AG04450 (cell line): ENCODE measurements at regions not wholly inside any gene's neighbourhood (a gene's known extent, or its start where the extent isn't known, plus 50 kb on each side); places are given as distances from the start of the nearest gene placed in this dataset.

Source experiments
- CTCF ChIA-PET: fragments of 300-600, 350-600 bp; formaldehyde crosslinking; extraction: SDS; loops from one replicate; lab custom pipeline; 2022; ENCODE audit warnings: antibody characterized with exemption, inconsistent platforms; lab: Charles Lee
- POLR2A ChIA-PET: fragments of 350-600 bp; formaldehyde crosslinking; extraction: SDS; loops from one replicate; lab custom pipeline; 2021; ENCODE audit warnings: antibody characterized with exemption, inconsistent platforms; lab: Yijun Ruan, JAX
- DNase-seq: peaks from one replicate; pipeline ENCODE4 v3.0.0-alpha.2; 2011; ENCODE audit warnings: low read depth, low spot score
- H3K27ac ChIP-seq: one replicate; pipeline ENCODE4 v1.5.1; 2012; ENCODE audit warnings: low read depth, low read length, control low read depth
- H3K27me3 ChIP-seq: one replicate; pipeline ENCODE4 v1.6.0; 2012; ENCODE audit warnings: low read length; ENCODE audit not compliant: control insufficient read depth, insufficient read depth
- H3K4me3 ChIP-seq: 2 replicates; pipeline ENCODE4 v1.5.1; 2011; ENCODE audit warnings: mild to moderate bottlenecking, low read depth, low read length, control low read depth
- H3K9me3 ChIP-seq: 2 replicates; pipeline ENCODE4 v1.5.1; 2012; ENCODE audit warnings: low read length; ENCODE audit not compliant: control insufficient read depth, insufficient read depth
- TF ChIP-seq, protein P1 (sequence below): IDR thresholded peaks from 2 replicates; pipeline ENCODE4 v1.5.1; 2011; ENCODE audit warnings: low read depth, low read length, control low read depth, inconsistent platforms

DNA sequence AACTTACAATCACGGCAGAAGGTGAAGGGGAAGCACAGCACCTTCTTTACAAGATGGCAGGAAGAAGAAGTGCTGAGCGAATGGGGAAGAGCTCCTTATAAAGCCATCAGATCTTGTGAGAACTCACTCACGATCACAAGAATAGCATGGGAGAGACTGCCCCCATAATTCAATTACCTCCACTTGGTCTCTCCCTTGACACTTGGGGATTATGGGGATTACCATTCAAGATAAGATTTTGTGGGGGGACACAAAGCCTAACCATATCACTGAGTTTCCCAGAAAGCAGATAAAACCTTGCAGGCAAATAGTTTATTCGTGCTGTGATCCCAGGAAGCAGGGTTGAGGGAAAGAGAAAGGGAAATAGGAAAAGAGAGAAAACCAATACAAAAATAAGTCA lies 69.0 kb upstream of the GYPA start:
- POLR2A ChIA-PET, result no interaction called here
- Histone ChIP-seq H3K4me3 (no peak overlapping the region), H3K9me3 (no peaks in the 10 kb centered on the region), H3K27ac (no peak overlapping the region), H3K27me3 (no peaks in the 10 kb centered on the region)
- no peak for DNase-seq
- CTCF ChIA-PET, result no interaction called here
- TF ChIP-seq, protein P1, sequence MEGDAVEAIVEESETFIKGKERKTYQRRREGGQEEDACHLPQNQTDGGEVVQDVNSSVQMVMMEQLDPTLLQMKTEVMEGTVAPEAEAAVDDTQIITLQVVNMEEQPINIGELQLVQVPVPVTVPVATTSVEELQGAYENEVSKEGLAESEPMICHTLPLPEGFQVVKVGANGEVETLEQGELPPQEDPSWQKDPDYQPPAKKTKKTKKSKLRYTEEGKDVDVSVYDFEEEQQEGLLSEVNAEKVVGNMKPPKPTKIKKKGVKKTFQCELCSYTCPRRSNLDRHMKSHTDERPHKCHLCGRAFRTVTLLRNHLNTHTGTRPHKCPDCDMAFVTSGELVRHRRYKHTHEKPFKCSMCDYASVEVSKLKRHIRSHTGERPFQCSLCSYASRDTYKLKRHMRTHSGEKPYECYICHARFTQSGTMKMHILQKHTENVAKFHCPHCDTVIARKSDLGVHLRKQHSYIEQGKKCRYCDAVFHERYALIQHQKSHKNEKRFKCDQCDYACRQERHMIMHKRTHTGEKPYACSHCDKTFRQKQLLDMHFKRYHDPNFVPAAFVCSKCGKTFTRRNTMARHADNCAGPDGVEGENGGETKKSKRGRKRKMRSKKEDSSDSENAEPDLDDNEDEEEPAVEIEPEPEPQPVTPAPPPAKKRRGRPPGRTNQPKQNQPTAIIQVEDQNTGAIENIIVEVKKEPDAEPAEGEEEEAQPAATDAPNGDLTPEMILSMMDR, result no peak

DNA sequence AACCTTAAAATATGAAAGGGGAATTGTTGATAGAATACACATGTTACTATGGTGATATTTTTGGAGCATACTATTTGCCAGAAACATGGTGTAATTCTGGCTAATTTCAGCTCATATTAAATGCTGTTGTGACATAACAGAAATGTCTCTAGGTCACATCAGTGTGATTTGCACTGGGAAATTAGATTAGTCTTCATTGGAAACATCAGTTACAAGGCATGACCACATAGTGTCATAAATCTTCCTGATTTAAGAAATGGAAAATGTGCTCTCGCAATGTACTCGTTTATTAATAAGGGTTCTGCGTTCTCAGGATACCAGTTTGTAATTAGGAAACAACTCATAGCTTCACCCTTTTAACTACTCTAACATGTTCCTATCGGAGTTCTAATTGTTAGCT lies 72.9 kb upstream of the GYPA start:
- TF ChIP-seq, protein P1, result no peak
- ChIA-PET CTCF (no interaction called here), POLR2A (no interaction called here)
- H3K27me3 ChIP-seq, result no peaks in the 10 kb centered on the region
- no peaks in the 10 kb centered on the region for H3K9me3 ChIP-seq
- no peak overlapping the region for H3K4me3 ChIP-seq
- no peak for DNase-seq
- no peak overlapping the region for H3K27ac ChIP-seq

DNA sequence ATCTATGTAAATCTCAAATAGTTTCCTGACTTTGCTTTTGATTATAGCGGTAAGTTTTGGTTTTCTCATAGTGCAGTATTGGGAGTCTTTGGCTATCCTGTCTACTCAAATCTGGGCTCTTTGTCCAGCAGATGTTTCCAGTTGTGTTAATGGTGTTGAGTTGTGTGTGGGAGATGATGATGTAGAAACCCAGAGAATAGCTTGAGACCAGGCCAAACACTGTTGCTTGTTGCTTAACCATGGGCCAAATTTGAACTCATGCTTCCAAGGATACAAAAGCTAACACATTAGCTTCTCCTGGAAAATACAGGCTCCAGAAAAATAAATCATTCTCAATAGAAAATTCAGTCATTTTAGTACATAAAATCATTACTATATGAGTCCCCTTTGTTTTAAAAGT lies 82.6 kb upstream of the GYPA start:
- no peaks in the 10 kb centered on the region for H3K27me3 ChIP-seq
- TF ChIP-seq, protein P1, result no peak
- no peak for DNase-seq
- no peak overlapping the region for H3K4me3 ChIP-seq
- POLR2A ChIA-PET, result no interaction called here
- no peaks in the 10 kb centered on the region for H3K9me3 ChIP-seq
- no peak overlapping the region for H3K27ac ChIP-seq
- CTCF ChIA-PET, result no interaction called here

DNA sequence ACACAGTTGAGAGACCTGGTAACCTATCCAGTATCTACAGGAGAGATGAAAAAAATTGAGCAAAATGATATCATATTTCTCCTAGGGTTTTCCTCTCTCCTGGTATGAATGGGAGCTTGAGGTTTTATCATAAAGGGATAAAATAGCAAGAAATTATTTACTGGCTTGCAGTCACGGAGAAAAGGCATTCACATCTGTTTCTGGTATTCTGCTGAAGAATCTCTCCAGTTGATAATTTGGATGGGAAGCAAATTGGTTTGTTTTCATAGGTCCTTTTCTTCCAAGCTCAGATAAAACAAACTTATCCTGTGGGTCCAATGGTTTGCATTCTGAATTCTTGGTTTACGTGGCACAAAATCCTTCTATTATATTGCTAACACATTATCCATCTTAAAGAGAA lies 83.1 kb upstream of the GYPA start:
- Histone ChIP-seq H3K27me3 (no peaks in the 10 kb centered on the region), H3K27ac (no peak overlapping the region), H3K4me3 (no peak overlapping the region), H3K9me3 (no peaks in the 10 kb centered on the region)
- TF ChIP-seq, protein P1, result no peak
- ChIA-PET POLR2A (no interaction called here), CTCF (no interaction called here)
- no peak for DNase-seq

DNA sequence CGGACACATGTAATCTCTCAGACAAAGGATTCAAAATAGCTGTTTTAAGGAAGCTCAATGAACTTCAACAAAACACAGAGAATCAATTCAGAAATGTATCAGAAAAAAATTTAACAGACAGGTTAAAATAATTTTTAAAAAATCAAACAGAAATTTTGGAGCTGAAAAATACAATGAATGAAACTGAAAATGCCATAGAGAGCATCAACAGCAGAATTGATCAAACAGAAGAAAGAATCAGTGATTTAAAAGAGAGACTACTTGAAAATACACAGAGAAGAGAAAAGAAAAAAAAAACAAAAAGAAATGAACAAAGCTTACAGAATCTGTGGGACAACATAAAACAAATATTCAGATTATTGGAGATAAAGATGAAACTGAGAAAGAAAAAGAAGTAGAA lies 118.8 kb upstream of the GYPA start:
- no peaks in the 10 kb centered on the region; the same call in 1 of the 2 replicates for H3K9me3 ChIP-seq
- ChIA-PET POLR2A (no interaction called here), CTCF (interaction anchor here (0.6 kb wide), 1 partner anchor 16 kb away, joined by 3 read pairs; no protein-coding TSS in a partner anchor)
- H3K27me3 ChIP-seq, result no peaks in the 10 kb centered on the region
- DNase-seq, result no peak
- no peak overlapping the region for H3K4me3 ChIP-seq
- TF ChIP-seq, protein P1, result no peak
- H3K27ac ChIP-seq, result no peak overlapping the region
